Smooth muscle cell (in vitro differentiated cells): ENCODE measurements at regions not wholly inside any gene's neighbourhood (a gene's known extent, or its start where the extent isn't known, plus 50 kb on each side); places are given as distances from the start of the nearest gene placed in this dataset.

Experiments used
- DNase-seq: peaks from one replicate; lab custom pipeline; 2025; ENCODE audit not compliant: unreplicated experiment; lab: John Stamatoyannopoulos, UW
- H2AFZ ChIP-seq: fragments of 200-600 bp; sonication (generic); 2 replicates; pipeline ENCODE4 v1.6.0; 2016; ENCODE audit warnings: antibody characterized with exemption, low read depth, mild to moderate bottlenecking
- H3F3A ChIP-seq: fragments of 200-600 bp; sonication (generic); 2 replicates; pipeline ENCODE4 v1.6.0; 2017; ENCODE audit warnings: antibody characterized with exemption, low read depth
- H3K27ac ChIP-seq: fragments of 200-600 bp; sonication (generic); 2 replicates; pipeline ENCODE4 v1.5.1; 2016; ENCODE audit warnings: low read depth, mild to moderate bottlenecking
- H3K27me3 ChIP-seq: fragments of 200-600 bp; sonication (generic); 2 replicates; pipeline ENCODE4 v1.6.1; 2016; ENCODE audit warnings: low read depth, mild to moderate bottlenecking
- H3K36me3 ChIP-seq: fragments of 200-600 bp; sonication (generic); 2 replicates; pipeline ENCODE4 v1.5.1; 2016; ENCODE audit warnings: low read depth
- H3K4me1 ChIP-seq: fragments of 200-600 bp; sonication (generic); 2 replicates; pipeline ENCODE4 v1.5.1; 2016; ENCODE audit warnings: low read depth
- H3K4me2 ChIP-seq: fragments of 200-600 bp; sonication (generic); 2 replicates; pipeline ENCODE4 v1.6.0; 2016; ENCODE audit warnings: mild to moderate bottlenecking
- H3K4me3 ChIP-seq: fragments of 200-600 bp; sonication (generic); 2 replicates; pipeline ENCODE4 v1.5.1; 2016; ENCODE audit warnings: mild to moderate bottlenecking
- H3K79me2 ChIP-seq: fragments of 200-600 bp; sonication (generic); 2 replicates; pipeline ENCODE4 v1.6.0; 2016; ENCODE audit warnings: low read depth, mild to moderate bottlenecking
- H3K9ac ChIP-seq: fragments of 200-600 bp; sonication (generic); 2 replicates; pipeline ENCODE4 v1.6.0; 2016; ENCODE audit warnings: low read depth
- H3K9me3 ChIP-seq: fragments of 200-600 bp; sonication (generic); replicated peaks from 2 replicates; pipeline ENCODE4 v1.5.1; 2016; ENCODE audit warnings: low read depth
- H4K20me1 ChIP-seq: fragments of 200-600 bp; sonication (generic); 2 replicates; pipeline ENCODE4 v1.6.0; 2016; ENCODE audit warnings: low read depth
- WGBS: methylation state at CpG from one replicate; pipeline ENCODE4 v1.1.7; 2016; ENCODE audit warnings: low lambda C conversion rate; 5-methylcytosine and 5-hydroxymethylcytosine counted together
- TF ChIP-seq, protein P1 (sequence below): fragments of 200-600 bp; sonication (generic); IDR thresholded peaks from 2 replicates; pipeline ENCODE4 v1.5.1; 2017; ENCODE audit warnings: borderline replicate concordance, mild to moderate bottlenecking, antibody characterized with exemption; ENCODE audit not compliant: insufficient read depth, poor library complexity, severe bottlenecking

DNA sequence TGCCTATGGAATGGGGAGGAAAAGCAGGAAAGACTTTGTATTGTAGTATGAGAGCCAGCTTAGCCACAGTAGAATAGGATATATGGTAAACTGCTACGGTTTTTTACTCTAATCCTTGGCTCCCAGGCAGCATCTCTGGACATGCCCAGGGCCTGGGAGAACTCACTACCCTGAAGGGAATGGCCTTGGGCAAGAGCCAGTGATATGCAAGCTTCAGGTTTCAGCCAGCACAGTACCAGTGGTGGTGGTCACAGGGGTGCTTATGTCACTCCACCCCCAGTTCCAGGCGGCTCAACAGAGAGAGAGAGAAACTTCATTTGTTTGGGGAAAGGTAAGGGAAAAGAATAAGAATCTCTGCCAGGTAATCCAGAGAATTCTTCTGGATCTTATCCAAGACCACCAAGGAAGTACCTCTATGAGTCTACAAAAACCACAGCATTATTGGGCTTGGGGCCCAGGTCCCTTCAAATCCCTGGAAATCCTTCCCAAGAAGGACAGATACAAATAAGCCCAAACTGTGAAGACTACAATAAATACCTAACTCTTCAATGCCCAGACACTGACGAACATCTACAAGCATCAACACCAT lies 121.2 kb downstream of the THBS2 start:
- Histone ChIP-seq H2AFZ (no peak overlapping the region), H3F3A (no peaks in the 10 kb centered on the region), H3K4me1 (no peaks in the 10 kb centered on the region), H3K4me3 (no peak overlapping the region), H3K27me3 (no peaks in the 10 kb centered on the region), H3K36me3 (no peaks in the 10 kb centered on the region), H3K27ac (no peak overlapping the region), H4K20me1 (no peaks in the 10 kb centered on the region), H3K9me3 (no peaks in the 10 kb centered on the region), H3K79me2 (no peaks in the 10 kb centered on the region), H3K9ac (no peak overlapping the region), H3K4me2 (no peak overlapping the region)
- TF ChIP-seq, protein P1, sequence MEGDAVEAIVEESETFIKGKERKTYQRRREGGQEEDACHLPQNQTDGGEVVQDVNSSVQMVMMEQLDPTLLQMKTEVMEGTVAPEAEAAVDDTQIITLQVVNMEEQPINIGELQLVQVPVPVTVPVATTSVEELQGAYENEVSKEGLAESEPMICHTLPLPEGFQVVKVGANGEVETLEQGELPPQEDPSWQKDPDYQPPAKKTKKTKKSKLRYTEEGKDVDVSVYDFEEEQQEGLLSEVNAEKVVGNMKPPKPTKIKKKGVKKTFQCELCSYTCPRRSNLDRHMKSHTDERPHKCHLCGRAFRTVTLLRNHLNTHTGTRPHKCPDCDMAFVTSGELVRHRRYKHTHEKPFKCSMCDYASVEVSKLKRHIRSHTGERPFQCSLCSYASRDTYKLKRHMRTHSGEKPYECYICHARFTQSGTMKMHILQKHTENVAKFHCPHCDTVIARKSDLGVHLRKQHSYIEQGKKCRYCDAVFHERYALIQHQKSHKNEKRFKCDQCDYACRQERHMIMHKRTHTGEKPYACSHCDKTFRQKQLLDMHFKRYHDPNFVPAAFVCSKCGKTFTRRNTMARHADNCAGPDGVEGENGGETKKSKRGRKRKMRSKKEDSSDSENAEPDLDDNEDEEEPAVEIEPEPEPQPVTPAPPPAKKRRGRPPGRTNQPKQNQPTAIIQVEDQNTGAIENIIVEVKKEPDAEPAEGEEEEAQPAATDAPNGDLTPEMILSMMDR: no peak
- 91% methylated on average over 3 of the region's 3 CpGs for WGBS
- no peak for DNase-seq

DNA sequence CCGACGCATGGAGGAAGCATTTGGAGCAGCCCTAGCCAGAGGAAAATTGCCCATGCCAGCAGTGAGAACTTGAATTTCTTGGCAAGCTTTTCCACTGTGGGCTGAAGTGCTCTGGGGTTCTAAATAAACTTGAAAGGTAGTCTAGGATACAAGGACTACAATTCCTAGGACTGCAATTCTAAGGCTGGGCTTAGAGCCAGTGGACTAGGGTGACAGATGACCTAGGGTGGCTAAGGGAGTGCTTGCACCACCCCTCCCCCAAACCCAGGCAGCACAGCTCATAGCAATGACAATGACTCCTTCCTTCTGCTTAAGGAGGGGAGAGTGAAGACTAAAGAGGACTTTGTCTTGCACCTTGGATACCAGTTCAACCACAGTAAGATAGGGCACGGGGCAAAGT lies 122.3 kb downstream of the THBS2 start:
- WGBS: 91% methylated on average over 3 of the region's 3 CpGs
- H3K4me3 ChIP-seq: no peak overlapping the region

DNA sequence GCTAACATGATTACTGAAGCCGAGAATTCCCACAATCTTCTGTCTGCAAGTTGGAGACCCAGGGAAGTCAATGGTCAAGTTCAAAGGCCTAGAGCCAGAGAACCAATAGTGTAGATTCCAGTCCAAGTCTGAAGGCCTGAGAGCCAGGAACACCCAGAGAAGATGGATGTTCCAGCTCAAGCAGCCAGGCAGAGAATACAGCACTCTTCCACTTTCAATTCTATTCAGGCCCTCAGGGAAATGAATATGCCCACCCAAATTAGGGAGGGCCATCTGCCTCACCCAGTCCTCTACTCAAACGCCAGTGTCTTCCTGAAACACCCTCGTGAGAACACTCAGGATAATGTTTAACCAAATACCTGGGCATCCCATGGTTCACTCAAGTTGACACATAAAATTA lies 123.5 kb downstream of the THBS2 start:
- TF ChIP-seq, protein P1: no peak
- Histone ChIP-seq H2AFZ (no peak overlapping the region), H3F3A (no peaks in the 10 kb centered on the region), H3K36me3 (no peaks in the 10 kb centered on the region), H3K27ac (no peak overlapping the region), H3K9me3 (no peaks in the 10 kb centered on the region), H3K4me3 (no peak overlapping the region), H3K4me1 (no peaks in the 10 kb centered on the region), H4K20me1 (no peaks in the 10 kb centered on the region), H3K9ac (no peak overlapping the region), H3K27me3 (no peaks in the 10 kb centered on the region), H3K4me2 (no peak overlapping the region), H3K79me2 (no peaks in the 10 kb centered on the region)
- DNase-seq: no peak
- WGBS: 91% methylated on average over 3 of the region's 3 CpGs

More for the DNA sequence above, 122.3 kb downstream of the THBS2 start:
- TF ChIP-seq, protein P1: no peak
- no peaks in the 10 kb centered on the region for H3K36me3 ChIP-seq
- H3K4me2 ChIP-seq: no peak overlapping the region
- no peak overlapping the region for H3K27ac ChIP-seq
- no peaks in the 10 kb centered on the region for H3K79me2 ChIP-seq
- H4K20me1 ChIP-seq: no peaks in the 10 kb centered on the region
- no peak overlapping the region for H2AFZ ChIP-seq
- DNase-seq: no peak
- no peak overlapping the region for H3K9ac ChIP-seq
- H3K9me3 ChIP-seq: no peaks in the 10 kb centered on the region
- no peaks in the 10 kb centered on the region for H3K4me1 ChIP-seq
- H3K27me3 ChIP-seq: no peaks in the 10 kb centered on the region
- no peaks in the 10 kb centered on the region for H3F3A ChIP-seq

DNA sequence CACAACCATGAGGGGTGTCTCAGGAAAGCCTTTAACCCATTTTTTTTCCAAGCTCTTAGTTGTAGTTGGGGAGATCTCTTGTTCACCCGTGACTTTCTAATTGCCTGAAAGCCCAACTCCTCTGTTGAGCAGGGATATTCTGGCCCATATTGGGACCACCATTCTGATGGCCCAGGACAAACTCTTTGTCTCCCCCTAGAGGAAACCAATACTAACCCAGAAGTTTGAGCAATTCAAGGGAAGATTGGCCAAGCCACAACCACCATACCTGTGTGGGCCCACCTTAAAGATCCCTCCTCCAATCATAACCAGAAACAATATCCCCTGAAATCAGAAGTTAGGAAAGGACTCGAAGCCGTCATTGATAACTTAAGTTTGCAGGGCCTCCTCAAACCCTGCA lies 132.6 kb downstream of the THBS2 start:
- TF ChIP-seq, protein P1: no peak
- Histone ChIP-seq H3K79me2 (no peaks in the 10 kb centered on the region), H3K4me3 (no peak overlapping the region), H3K4me2 (no peak overlapping the region), H4K20me1 (no peaks in the 10 kb centered on the region), H3K9me3 (no peaks in the 10 kb centered on the region), H3K4me1 (no peaks in the 10 kb centered on the region), H3K36me3 (no peaks in the 10 kb centered on the region), H3F3A (no peaks in the 10 kb centered on the region), H3K27me3 (no peaks in the 10 kb centered on the region), H2AFZ (no peak overlapping the region), H3K9ac (no peak overlapping the region), H3K27ac (no peak overlapping the region)
- 90% methylated on average over 3 of the region's 3 CpGs for WGBS
- no peak for DNase-seq
